Liver (tissue), 8 donors: ENCODE measurements at regions not wholly inside any gene's neighbourhood (a gene's known extent, or its start where the extent isn't known, plus 50 kb on each side); places are given as distances from the start of the nearest gene placed in this dataset.

Experiments used
- DNase-seq: peaks from one replicate; pipeline ENCODE4 v3.0.0-alpha.2; 2017; ENCODE audit warnings: low spot score
- H3K27ac ChIP-seq, 2 donors: one replicate each; pipeline ENCODE4 v1.7.0; 2013; ENCODE audit warnings: inconsistent platforms in 2 of 2, low read length in 2 of 2, control low read depth in 1 of 2, low read depth in 1 of 2, mild to moderate bottlenecking in 1 of 2
- H3K27me3 ChIP-seq, 4 donors: one replicate each; pipeline versions ENCODE4 v1.6.1 to v1.7.0; 2013; ENCODE audit warnings: low read length in 3 of 4, inconsistent platforms in 1 of 4, mild to moderate bottlenecking in 1 of 4, moderate library complexity in 1 of 4; ENCODE audit not compliant: control insufficient read depth in 4 of 4, insufficient read depth in 4 of 4
- H3K36me3 ChIP-seq, 4 donors: one replicate each; pipeline versions ENCODE4 v1.6.1 to v1.7.0; 2013; ENCODE audit warnings: low read length in 3 of 4, mild to moderate bottlenecking in 3 of 4, low read depth in 1 of 4, moderate library complexity in 1 of 4; ENCODE audit not compliant: control insufficient read depth in 4 of 4, insufficient read depth in 3 of 4
- H3K4me1 ChIP-seq, 4 donors: one replicate each; pipeline versions ENCODE4 v1.6.1 to v1.7.0; 2013; ENCODE audit warnings: low read length in 3 of 4, mild to moderate bottlenecking in 3 of 4, moderate library complexity in 1 of 4; ENCODE audit not compliant: control insufficient read depth in 4 of 4, insufficient read depth in 4 of 4
- H3K4me3 ChIP-seq, 3 donors: one replicate each; pipeline versions ENCODE4 v1.6.1 to v1.7.0; 2013; ENCODE audit warnings: low read length in 3 of 3, control low read depth in 1 of 3, low read depth in 1 of 3, mild to moderate bottlenecking in 1 of 3
- H3K9ac ChIP-seq, 2 donors: one replicate each; pipeline ENCODE4 v1.7.0; 2013; ENCODE audit warnings: low read length in 2 of 2, mild to moderate bottlenecking in 2 of 2, moderate library complexity in 2 of 2, control low read depth in 1 of 2, low read depth in 1 of 2
- H3K9me3 ChIP-seq, 4 donors: one replicate each; pipeline versions ENCODE4 v1.6.1 to v1.7.0; 2013; ENCODE audit warnings: low read length in 3 of 4; ENCODE audit not compliant: control insufficient read depth in 4 of 4
- FOXA1 ChIP-seq: IDR thresholded peaks from 2 replicates; pipeline ENCODE4 v1.6.1; 2016; ENCODE audit warnings: antibody characterized with exemption
- FOXA2 ChIP-seq: IDR thresholded peaks from 2 replicates; pipeline ENCODE4 v1.6.1; 2016; ENCODE audit warnings: antibody characterized with exemption
- GABPA ChIP-seq, 2 donors: IDR thresholded peaks in 1 of 2; conservative IDR thresholded peaks in 1 of 2; 2 replicates each; pipeline ENCODE4 v1.6.1; 2016; ENCODE audit warnings: antibody characterized with exemption in 2 of 2, mild to moderate bottlenecking in 1 of 2, moderate library complexity in 1 of 2
- HNF4A ChIP-seq, 2 donors: conservative IDR thresholded peaks; 2 replicates each; pipeline ENCODE4 v1.6.1; 2016; ENCODE audit warnings: antibody characterized with exemption in 2 of 2, mild to moderate bottlenecking in 2 of 2
- HNF4G ChIP-seq: IDR thresholded peaks from 2 replicates; pipeline ENCODE4 v1.6.1; 2016; ENCODE audit warnings: antibody characterized with exemption
- NR2F2 ChIP-seq: IDR thresholded peaks from 2 replicates; pipeline ENCODE4 v1.6.1; 2016; ENCODE audit warnings: antibody characterized with exemption
- RAD21 ChIP-seq, 2 donors: IDR thresholded peaks; 2 replicates each; pipeline ENCODE4 v1.6.1; 2016; ENCODE audit warnings: antibody characterized with exemption in 2 of 2, mild to moderate bottlenecking in 2 of 2
- TAF1 ChIP-seq: conservative IDR thresholded peaks from 2 replicates; pipeline ENCODE4 v1.6.1; 2016; ENCODE audit warnings: antibody characterized with exemption, mild to moderate bottlenecking
- YY1 ChIP-seq: IDR thresholded peaks from 2 replicates; pipeline ENCODE4 v1.6.1; 2016; ENCODE audit warnings: antibody characterized with exemption, mild to moderate bottlenecking
- WGBS: extraction: QIAGEN DNeasy Blood & Tissue Kit; methylation state at CpG from one replicate; pipeline ENCODE4 v1.1.7; 2013; 5-methylcytosine and 5-hydroxymethylcytosine counted together
- TF ChIP-seq, protein P1 (sequence below): fragments of 150-350 bp; IDR thresholded peaks from 2 replicates; pipeline ENCODE4 v1.5.1; 2017; ENCODE audit warnings: improper control_type of control experiment, low read depth, low read length; ENCODE audit not compliant: missing input control
- TF ChIP-seq, protein P2 (sequence below): IDR thresholded peaks from 2 replicates; pipeline ENCODE4 v1.6.1; 2016; ENCODE audit warnings: antibody characterized with exemption
- TF ChIP-seq, protein P3 (sequence below): IDR thresholded peaks from 2 replicates; pipeline ENCODE4 v1.6.1; 2016; ENCODE audit warnings: antibody characterized with exemption
- TF ChIP-seq, protein P4 (sequence below): IDR thresholded peaks from 2 replicates; pipeline ENCODE4 v1.6.1; 2016; ENCODE audit warnings: antibody characterized with exemption, mild to moderate bottlenecking
- TF ChIP-seq, protein P5 (sequence below): IDR thresholded peaks from 2 replicates; pipeline ENCODE4 v1.6.1; 2016; ENCODE audit warnings: antibody characterized with exemption
- donor health status: healthy.
- donor health status: healthy.
- donor health status: healthy.
- donor health status: healthy.
- donor health status: healthy.

DNA sequence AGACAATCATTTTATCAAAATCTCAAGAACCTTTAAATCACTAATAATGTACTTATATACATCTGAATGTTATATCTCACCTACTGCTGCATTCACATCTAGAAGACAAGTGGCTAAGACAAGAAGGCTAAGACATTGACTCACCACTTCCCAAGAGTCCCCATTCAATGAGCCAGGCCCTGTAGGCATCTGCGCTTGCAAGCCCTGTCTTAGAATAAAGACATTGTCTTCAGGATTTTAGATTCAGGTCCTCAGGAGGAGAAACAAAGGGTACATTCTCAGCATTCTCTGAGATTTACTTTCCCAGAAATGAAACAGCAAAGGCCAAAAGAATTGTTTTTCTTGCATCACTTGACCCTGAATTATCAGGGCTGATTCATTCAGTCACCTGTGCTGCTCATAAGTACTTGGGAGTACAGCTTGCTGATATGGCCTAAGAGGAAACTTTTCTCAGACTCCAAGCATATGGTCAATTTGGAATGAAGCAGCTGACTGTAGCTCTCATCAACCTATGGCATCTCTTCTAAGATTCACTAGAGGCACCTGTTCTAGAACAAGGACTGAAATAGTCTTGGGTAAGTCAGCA, 858.3 kb upstream of the AMELY start:
- Histone ChIP-seq H3K4me3 (no peak overlapping the region), H3K36me3 (no peaks in the 10 kb centered on the region), H3K9me3 (no peaks in the 10 kb centered on the region), H3K4me1 (no peaks in the 10 kb centered on the region), H3K27me3 (no peaks in the 10 kb centered on the region), H3K27ac (no peak overlapping the region), H3K9ac (no peak overlapping the region)
- WGBS = 98% methylated on average over 1 of the region's 1 CpG
- no peak for DNase-seq
- TF ChIP-seq HNF4A (conservative IDR thresholded peaks at IDR 0.05) (no peak), HNF4G (no peak), FOXA1 (no peak), NR2F2 (no peak)
- TF ChIP-seq, protein P1, sequence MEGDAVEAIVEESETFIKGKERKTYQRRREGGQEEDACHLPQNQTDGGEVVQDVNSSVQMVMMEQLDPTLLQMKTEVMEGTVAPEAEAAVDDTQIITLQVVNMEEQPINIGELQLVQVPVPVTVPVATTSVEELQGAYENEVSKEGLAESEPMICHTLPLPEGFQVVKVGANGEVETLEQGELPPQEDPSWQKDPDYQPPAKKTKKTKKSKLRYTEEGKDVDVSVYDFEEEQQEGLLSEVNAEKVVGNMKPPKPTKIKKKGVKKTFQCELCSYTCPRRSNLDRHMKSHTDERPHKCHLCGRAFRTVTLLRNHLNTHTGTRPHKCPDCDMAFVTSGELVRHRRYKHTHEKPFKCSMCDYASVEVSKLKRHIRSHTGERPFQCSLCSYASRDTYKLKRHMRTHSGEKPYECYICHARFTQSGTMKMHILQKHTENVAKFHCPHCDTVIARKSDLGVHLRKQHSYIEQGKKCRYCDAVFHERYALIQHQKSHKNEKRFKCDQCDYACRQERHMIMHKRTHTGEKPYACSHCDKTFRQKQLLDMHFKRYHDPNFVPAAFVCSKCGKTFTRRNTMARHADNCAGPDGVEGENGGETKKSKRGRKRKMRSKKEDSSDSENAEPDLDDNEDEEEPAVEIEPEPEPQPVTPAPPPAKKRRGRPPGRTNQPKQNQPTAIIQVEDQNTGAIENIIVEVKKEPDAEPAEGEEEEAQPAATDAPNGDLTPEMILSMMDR = no peak
- TF ChIP-seq, protein P2, sequence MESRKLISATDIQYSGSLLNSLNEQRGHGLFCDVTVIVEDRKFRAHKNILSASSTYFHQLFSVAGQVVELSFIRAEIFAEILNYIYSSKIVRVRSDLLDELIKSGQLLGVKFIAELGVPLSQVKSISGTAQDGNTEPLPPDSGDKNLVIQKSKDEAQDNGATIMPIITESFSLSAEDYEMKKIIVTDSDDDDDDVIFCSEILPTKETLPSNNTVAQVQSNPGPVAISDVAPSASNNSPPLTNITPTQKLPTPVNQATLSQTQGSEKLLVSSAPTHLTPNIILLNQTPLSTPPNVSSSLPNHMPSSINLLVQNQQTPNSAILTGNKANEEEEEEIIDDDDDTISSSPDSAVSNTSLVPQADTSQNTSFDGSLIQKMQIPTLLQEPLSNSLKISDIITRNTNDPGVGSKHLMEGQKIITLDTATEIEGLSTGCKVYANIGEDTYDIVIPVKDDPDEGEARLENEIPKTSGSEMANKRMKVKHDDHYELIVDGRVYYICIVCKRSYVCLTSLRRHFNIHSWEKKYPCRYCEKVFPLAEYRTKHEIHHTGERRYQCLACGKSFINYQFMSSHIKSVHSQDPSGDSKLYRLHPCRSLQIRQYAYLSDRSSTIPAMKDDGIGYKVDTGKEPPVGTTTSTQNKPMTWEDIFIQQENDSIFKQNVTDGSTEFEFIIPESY = no peak
- TF ChIP-seq, protein P3, sequence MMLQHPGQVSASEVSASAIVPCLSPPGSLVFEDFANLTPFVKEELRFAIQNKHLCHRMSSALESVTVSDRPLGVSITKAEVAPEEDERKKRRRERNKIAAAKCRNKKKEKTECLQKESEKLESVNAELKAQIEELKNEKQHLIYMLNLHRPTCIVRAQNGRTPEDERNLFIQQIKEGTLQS = no peak

DNA sequence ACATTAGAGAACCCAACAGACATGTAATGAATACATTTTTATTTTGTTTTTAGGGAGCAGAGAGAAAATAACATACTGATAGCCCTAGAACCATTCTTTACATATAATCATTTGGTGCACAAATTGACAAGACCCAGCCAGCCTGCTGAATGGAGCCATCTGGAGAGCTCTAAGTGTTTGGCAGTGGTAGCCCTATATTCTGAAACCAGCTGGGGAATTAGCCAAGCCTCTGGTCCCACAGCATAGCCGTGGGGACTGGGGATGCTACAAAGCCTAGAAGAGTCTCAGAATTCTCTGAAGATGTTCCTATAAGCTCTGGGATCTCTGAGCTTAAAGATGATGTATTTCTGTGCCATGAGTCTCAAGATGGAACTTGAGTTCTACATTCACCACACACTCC, 857.3 kb upstream of the AMELY start:
- WGBS = 55% methylated on average over 1 of the region's 1 CpG
- H3K27me3 ChIP-seq = no peaks in the 10 kb centered on the region
- no peaks in the 10 kb centered on the region for H3K4me1 ChIP-seq
- DNase-seq = no peak
- H3K9ac ChIP-seq = no peak overlapping the region
- no peak overlapping the region for H3K27ac ChIP-seq
- no peaks in the 10 kb centered on the region for H3K36me3 ChIP-seq
- no peaks in the 10 kb centered on the region for H3K9me3 ChIP-seq
- TF ChIP-seq HNF4A (conservative IDR thresholded peaks at IDR 0.05) = no peak
- TF ChIP-seq RAD21 (IDR thresholded peaks at IDR 0.05) = no peak
- TF ChIP-seq, protein P4, sequence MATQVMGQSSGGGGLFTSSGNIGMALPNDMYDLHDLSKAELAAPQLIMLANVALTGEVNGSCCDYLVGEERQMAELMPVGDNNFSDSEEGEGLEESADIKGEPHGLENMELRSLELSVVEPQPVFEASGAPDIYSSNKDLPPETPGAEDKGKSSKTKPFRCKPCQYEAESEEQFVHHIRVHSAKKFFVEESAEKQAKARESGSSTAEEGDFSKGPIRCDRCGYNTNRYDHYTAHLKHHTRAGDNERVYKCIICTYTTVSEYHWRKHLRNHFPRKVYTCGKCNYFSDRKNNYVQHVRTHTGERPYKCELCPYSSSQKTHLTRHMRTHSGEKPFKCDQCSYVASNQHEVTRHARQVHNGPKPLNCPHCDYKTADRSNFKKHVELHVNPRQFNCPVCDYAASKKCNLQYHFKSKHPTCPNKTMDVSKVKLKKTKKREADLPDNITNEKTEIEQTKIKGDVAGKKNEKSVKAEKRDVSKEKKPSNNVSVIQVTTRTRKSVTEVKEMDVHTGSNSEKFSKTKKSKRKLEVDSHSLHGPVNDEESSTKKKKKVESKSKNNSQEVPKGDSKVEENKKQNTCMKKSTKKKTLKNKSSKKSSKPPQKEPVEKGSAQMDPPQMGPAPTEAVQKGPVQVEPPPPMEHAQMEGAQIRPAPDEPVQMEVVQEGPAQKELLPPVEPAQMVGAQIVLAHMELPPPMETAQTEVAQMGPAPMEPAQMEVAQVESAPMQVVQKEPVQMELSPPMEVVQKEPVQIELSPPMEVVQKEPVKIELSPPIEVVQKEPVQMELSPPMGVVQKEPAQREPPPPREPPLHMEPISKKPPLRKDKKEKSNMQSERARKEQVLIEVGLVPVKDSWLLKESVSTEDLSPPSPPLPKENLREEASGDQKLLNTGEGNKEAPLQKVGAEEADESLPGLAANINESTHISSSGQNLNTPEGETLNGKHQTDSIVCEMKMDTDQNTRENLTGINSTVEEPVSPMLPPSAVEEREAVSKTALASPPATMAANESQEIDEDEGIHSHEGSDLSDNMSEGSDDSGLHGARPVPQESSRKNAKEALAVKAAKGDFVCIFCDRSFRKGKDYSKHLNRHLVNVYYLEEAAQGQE = no peak
- TF ChIP-seq FOXA2 = no peak
- TF ChIP-seq, protein P5, sequence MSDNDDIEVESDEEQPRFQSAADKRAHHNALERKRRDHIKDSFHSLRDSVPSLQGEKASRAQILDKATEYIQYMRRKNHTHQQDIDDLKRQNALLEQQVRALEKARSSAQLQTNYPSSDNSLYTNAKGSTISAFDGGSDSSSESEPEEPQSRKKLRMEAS = no peak
- no peak for TF ChIP-seq TAF1
- TF ChIP-seq GABPA (IDR thresholded peaks at IDR 0.05 in 1 of 2, conservative IDR thresholded peaks at IDR 0.05 in 1 of 2) = no peak
- TF ChIP-seq, protein P2 = no peak
- no peak for TF ChIP-seq YY1
- TF ChIP-seq FOXA1 = no peak
- H3K4me3 ChIP-seq = no peak overlapping the region
